ENCODE measurements at regions not wholly inside any gene's neighbourhood (a gene's known extent, or its start where the extent isn't known, plus 50 kb on each side); places are given as distances from the start of the nearest gene placed in this dataset.

DNA sequence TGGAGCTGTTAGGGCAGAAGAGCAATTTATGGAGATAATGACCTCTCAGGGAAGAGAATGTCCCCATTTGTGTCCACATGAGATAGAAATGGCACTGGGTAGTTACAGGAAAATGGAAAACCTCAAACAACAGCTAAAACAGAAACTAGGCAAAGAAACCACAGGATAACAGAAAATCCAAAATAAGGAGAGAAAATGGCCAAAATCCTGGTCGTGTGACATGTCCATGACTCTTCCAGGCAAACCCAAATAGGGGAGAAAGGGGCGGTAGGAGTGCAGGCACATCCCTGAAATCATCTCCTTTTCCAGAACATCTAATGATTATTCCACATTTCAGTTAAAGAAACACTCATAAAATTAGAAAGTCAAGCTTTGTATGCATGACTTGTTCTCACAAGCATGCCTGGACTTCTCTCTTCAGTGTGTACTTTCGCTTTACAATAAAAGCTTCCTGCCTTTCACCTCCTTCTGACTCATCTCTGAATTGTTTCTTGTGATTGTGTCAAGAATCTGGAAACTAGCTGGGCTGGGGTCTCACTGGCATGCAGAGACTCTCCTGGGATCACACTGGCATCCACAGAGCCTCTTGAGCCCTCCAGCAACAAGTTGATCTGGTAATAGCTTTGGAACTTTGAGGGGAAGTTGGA lies 171.4 kb upstream of the ZP4 start:
- TF ChIP-seq, protein P1, sequence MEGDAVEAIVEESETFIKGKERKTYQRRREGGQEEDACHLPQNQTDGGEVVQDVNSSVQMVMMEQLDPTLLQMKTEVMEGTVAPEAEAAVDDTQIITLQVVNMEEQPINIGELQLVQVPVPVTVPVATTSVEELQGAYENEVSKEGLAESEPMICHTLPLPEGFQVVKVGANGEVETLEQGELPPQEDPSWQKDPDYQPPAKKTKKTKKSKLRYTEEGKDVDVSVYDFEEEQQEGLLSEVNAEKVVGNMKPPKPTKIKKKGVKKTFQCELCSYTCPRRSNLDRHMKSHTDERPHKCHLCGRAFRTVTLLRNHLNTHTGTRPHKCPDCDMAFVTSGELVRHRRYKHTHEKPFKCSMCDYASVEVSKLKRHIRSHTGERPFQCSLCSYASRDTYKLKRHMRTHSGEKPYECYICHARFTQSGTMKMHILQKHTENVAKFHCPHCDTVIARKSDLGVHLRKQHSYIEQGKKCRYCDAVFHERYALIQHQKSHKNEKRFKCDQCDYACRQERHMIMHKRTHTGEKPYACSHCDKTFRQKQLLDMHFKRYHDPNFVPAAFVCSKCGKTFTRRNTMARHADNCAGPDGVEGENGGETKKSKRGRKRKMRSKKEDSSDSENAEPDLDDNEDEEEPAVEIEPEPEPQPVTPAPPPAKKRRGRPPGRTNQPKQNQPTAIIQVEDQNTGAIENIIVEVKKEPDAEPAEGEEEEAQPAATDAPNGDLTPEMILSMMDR (IDR thresholded peaks at IDR 0.05; ENCODE audit: extremely low read depth in 1 of 2, insufficient read depth in 1 of 2, low read depth in 1 of 2, low read length in 2 of 2), result no peak
- TF ChIP-seq EZH2 (IDR thresholded peaks at IDR 0.05; ENCODE audit: borderline replicate concordance, low read depth, low read length, severe bottlenecking), result no peak
- TF ChIP-seq, protein P2, sequence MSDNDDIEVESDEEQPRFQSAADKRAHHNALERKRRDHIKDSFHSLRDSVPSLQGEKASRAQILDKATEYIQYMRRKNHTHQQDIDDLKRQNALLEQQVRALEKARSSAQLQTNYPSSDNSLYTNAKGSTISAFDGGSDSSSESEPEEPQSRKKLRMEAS (IDR thresholded peaks at IDR 0.05; ENCODE audit: insufficient read depth, insufficient read length), result no peak

All from endothelial cell of umbilical vein (primary cell).